ENCODE measurements at regions not wholly inside any gene's neighbourhood (a gene's known extent, or its start where the extent isn't known, plus 50 kb on each side); places are given as distances from the start of the nearest gene placed in this dataset.

DNA sequence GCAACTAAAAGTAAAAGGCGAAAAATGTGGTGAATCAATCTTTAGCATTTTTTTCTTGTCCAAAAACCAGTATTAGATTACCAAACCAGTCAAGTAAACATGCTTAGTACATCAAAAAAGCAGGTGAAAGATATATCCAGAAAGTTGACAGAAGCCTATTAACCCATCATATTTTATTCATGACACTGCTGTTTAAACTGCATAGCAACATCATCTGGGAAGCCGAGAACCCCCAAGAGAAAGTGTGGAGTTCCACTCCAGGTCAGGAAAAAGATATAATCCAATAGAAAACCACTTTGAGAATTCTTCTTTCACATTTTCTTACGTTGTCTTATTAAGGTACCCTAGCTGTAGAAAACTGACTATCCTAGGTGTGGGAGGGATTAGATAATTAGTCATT, 466.8 kb upstream of the CDH8 start:
- H3K4me3 ChIP-seq (replicated peaks; ENCODE audit: insufficient read depth, low read length), result no peak overlapping the region
- TF ChIP-seq CTCF (IDR thresholded peaks at IDR 0.05; ENCODE audit: insufficient read depth, low read length) (no peak), POLR2AphosphoS5 (IDR thresholded peaks at IDR 0.05; ENCODE audit: low read depth) (no peak), GABPA (IDR thresholded peaks at IDR 0.05; ENCODE audit: low read depth) (no peak), SPI1 (IDR thresholded peaks at IDR 0.05; ENCODE audit: borderline replicate concordance, low read depth) (no peak)
- TF ChIP-seq, protein P1, sequence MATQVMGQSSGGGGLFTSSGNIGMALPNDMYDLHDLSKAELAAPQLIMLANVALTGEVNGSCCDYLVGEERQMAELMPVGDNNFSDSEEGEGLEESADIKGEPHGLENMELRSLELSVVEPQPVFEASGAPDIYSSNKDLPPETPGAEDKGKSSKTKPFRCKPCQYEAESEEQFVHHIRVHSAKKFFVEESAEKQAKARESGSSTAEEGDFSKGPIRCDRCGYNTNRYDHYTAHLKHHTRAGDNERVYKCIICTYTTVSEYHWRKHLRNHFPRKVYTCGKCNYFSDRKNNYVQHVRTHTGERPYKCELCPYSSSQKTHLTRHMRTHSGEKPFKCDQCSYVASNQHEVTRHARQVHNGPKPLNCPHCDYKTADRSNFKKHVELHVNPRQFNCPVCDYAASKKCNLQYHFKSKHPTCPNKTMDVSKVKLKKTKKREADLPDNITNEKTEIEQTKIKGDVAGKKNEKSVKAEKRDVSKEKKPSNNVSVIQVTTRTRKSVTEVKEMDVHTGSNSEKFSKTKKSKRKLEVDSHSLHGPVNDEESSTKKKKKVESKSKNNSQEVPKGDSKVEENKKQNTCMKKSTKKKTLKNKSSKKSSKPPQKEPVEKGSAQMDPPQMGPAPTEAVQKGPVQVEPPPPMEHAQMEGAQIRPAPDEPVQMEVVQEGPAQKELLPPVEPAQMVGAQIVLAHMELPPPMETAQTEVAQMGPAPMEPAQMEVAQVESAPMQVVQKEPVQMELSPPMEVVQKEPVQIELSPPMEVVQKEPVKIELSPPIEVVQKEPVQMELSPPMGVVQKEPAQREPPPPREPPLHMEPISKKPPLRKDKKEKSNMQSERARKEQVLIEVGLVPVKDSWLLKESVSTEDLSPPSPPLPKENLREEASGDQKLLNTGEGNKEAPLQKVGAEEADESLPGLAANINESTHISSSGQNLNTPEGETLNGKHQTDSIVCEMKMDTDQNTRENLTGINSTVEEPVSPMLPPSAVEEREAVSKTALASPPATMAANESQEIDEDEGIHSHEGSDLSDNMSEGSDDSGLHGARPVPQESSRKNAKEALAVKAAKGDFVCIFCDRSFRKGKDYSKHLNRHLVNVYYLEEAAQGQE (IDR thresholded peaks at IDR 0.05; ENCODE audit: insufficient replicate concordance, low read depth), result no peak
- H3K27me3 ChIP-seq (ENCODE audit: insufficient read depth, poor library complexity, severe bottlenecking), result no peaks in the 10 kb centered on the region
- H3K27ac ChIP-seq (replicated peaks), result no peak overlapping the region
- no peak for DNase-seq (ENCODE audit: low read depth in 1 of 2, low spot score in 1 of 2)

DNA sequence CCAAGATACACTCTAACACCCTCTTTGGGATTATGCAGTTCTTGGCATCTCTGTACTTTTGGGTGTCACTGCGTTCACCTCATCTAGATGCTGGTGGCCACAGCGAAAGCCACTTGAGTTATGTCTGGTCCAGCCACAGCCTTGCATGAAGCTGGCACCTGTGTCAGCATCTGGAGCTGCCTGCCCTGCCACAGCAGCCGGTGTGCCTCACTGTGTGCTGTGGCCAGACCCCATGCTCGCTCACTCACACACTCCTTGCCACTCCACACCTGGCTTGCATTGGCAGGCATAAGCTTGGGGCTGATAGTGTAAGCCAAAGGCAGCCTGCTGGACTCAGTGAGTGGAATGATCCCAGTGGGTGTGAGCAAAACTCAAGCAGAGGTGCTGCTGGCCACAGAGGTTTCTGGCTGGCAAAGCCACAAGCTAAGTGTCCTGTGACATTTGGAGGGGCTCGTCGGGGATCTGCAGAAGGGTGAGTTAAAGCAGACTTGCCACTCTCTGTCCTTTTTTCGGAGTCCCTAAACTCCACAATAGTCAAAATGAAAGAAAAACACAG, 442.7 kb upstream of the CDH8 start:
- no peak for TF ChIP-seq GABPA (IDR thresholded peaks at IDR 0.05; ENCODE audit: low read depth)
- H3K27me3 ChIP-seq (ENCODE audit: insufficient read depth, poor library complexity, severe bottlenecking), result no peaks in the 10 kb centered on the region
- no peak for DNase-seq (ENCODE audit: low read depth in 1 of 2, low spot score in 1 of 2)
- no peak overlapping the region for H3K27ac ChIP-seq (replicated peaks)
- no peak overlapping the region for H3K4me3 ChIP-seq (replicated peaks; ENCODE audit: insufficient read depth, low read length)

- Histone ChIP-seq H3K27me3 (ENCODE audit: insufficient read depth, poor library complexity, severe bottlenecking) (no peaks in the 10 kb centered on the region), H3K4me3 (replicated peaks; ENCODE audit: insufficient read depth, low read length) (no peak overlapping the region), H3K27ac (replicated peaks) (no peak overlapping the region)
- DNase-seq (ENCODE audit: low read depth in 1 of 2, low spot score in 1 of 2), result no peak
- TF ChIP-seq SPI1 (IDR thresholded peaks at IDR 0.05; ENCODE audit: borderline replicate concordance, low read depth), result no peak
- TF ChIP-seq, protein P1 (IDR thresholded peaks at IDR 0.05; ENCODE audit: insufficient replicate concordance, low read depth), result no peak
- no peak for TF ChIP-seq POLR2AphosphoS5 (IDR thresholded peaks at IDR 0.05; ENCODE audit: low read depth)
- TF ChIP-seq GABPA (IDR thresholded peaks at IDR 0.05; ENCODE audit: low read depth), result no peak
- no peak for TF ChIP-seq CTCF (IDR thresholded peaks at IDR 0.05; ENCODE audit: insufficient read depth, low read length)
These were observed 441.6 kb upstream of the CDH8 start for GRCh38 chr16:62477796-62478195.

DNA sequence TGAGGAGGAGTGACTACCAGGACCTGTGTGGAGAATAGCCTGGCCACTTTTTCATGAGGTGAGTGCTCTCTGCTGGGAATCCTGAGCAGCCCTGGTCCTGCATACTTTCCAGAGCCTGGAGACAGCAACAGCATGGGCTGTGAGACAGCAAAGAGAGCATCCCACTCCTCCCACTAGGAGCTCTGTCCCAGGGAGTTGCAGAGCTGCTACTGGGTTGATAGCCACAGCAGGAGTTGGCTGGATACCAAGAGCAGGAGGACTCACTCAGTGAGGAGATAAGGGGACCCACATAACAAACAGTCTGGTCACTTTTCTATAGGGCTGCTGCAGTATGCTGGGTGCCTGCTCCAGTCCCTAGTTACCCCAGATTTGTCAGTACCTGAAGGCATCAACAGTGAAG, 439.3 kb upstream of the CDH8 start:
- no peak overlapping the region for H3K27ac ChIP-seq (replicated peaks)
- H3K27me3 ChIP-seq (ENCODE audit: insufficient read depth, poor library complexity, severe bottlenecking), result no peaks in the 10 kb centered on the region
- H3K4me3 ChIP-seq (replicated peaks; ENCODE audit: insufficient read depth, low read length), result no peak overlapping the region
- DNase-seq (ENCODE audit: low read depth in 1 of 2, low spot score in 1 of 2), result no peak
- TF ChIP-seq POLR2AphosphoS5 (IDR thresholded peaks at IDR 0.05; ENCODE audit: low read depth) (no peak), GABPA (IDR thresholded peaks at IDR 0.05; ENCODE audit: low read depth) (no peak), SPI1 (IDR thresholded peaks at IDR 0.05; ENCODE audit: borderline replicate concordance, low read depth) (no peak), CTCF (IDR thresholded peaks at IDR 0.05; ENCODE audit: insufficient read depth, low read length) (no peak)
- TF ChIP-seq, protein P1 (IDR thresholded peaks at IDR 0.05; ENCODE audit: insufficient replicate concordance, low read depth), result no peak

Measured in HL-60 (cell line).